ENCODE measurements at regions not wholly inside any gene's neighbourhood (a gene's known extent, or its start where the extent isn't known, plus 50 kb on each side); places are given as distances from the start of the nearest gene placed in this dataset.

DNA sequence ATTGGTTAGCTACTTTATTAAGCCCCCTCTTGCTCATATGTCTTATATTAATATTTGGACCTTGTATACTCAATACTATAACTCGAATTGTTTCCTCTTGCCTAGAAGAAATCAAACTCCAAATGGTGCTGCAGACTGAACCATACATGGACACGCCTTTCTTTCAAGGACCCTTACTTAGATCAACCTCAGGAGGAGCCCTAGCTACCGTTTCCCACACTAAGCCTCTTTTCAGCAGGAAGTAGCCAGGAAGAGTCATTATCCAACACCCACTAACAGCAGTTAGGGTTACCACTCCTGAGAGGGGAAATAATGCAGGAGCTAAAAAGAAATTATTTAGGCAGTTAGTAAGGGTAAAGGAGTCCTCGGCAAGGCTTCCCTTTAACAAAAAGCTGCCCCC, 243.8 kb upstream of the PUM3 start (continued):
- TF ChIP-seq, protein P1, sequence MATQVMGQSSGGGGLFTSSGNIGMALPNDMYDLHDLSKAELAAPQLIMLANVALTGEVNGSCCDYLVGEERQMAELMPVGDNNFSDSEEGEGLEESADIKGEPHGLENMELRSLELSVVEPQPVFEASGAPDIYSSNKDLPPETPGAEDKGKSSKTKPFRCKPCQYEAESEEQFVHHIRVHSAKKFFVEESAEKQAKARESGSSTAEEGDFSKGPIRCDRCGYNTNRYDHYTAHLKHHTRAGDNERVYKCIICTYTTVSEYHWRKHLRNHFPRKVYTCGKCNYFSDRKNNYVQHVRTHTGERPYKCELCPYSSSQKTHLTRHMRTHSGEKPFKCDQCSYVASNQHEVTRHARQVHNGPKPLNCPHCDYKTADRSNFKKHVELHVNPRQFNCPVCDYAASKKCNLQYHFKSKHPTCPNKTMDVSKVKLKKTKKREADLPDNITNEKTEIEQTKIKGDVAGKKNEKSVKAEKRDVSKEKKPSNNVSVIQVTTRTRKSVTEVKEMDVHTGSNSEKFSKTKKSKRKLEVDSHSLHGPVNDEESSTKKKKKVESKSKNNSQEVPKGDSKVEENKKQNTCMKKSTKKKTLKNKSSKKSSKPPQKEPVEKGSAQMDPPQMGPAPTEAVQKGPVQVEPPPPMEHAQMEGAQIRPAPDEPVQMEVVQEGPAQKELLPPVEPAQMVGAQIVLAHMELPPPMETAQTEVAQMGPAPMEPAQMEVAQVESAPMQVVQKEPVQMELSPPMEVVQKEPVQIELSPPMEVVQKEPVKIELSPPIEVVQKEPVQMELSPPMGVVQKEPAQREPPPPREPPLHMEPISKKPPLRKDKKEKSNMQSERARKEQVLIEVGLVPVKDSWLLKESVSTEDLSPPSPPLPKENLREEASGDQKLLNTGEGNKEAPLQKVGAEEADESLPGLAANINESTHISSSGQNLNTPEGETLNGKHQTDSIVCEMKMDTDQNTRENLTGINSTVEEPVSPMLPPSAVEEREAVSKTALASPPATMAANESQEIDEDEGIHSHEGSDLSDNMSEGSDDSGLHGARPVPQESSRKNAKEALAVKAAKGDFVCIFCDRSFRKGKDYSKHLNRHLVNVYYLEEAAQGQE (IDR thresholded peaks at IDR 0.05; ENCODE audit: low read depth), result no peak
- no peak for TF ChIP-seq ZFX (IDR thresholded peaks at IDR 0.05)
- TF ChIP-seq ELF1 (IDR thresholded peaks at IDR 0.05; ENCODE audit: borderline replicate concordance, low read depth), result no peak
- TF ChIP-seq MAX (IDR thresholded peaks at IDR 0.05), result no peak
- no peak for TF ChIP-seq POLR2AphosphoS5 (IDR thresholded peaks at IDR 0.05; ENCODE audit: low read depth, low read length)
- TF ChIP-seq SRF (IDR thresholded peaks at IDR 0.05; ENCODE audit: low read depth), result no peak
- TF ChIP-seq FOSL1 (IDR thresholded peaks at IDR 0.05; ENCODE audit: low read depth), result no peak
- TF ChIP-seq CBX3 (IDR thresholded peaks at IDR 0.05; ENCODE audit: low read depth), result no peak

- POLR2A ChIA-PET, result no interaction called here
- Histone ChIP-seq H3K27ac (ENCODE audit: low read depth, low read length) (no peak overlapping the region), H3K9me3 (ENCODE audit: control insufficient read depth in 1 of 2, insufficient read depth in 1 of 2, low read depth in 1 of 2, low read length in 2 of 2) (no peaks in the 10 kb centered on the region), H3K27me3 (ENCODE audit: insufficient read depth, low read length) (0 out of 2 replicates have a peak, but pooled peaks cover 3% of the 10 kb centered on the region), H3K9ac (ENCODE audit: low read length) (no peak overlapping the region), H3K4me1 (ENCODE audit: control insufficient read depth in 1 of 2, insufficient read depth in 2 of 2, low read length in 2 of 2) (no peaks in the 10 kb centered on the region), H3K4me3 (replicated peaks in 1 of 2; ENCODE audit: low read depth in 1 of 2, low read length in 2 of 2) (no peak overlapping the region), H3K36me3 (ENCODE audit: control insufficient read depth in 1 of 2, insufficient read depth in 2 of 2, low read length in 2 of 2) (no peaks in the 10 kb centered on the region), H3K9me2 (ENCODE audit: insufficient read depth) (no peaks in the 10 kb centered on the region), H3K79me2 (ENCODE audit: insufficient read depth, low read length) (no peaks in the 10 kb centered on the region), H2AFZ (ENCODE audit: low read depth, low read length, poor library complexity, severe bottlenecking) (no peak overlapping the region), H3K4me2 (ENCODE audit: low read length) (no peak overlapping the region), H4K20me1 (ENCODE audit: insufficient read depth) (no peaks in the 10 kb centered on the region)
- no TSS peak for BruUV-seq (replicated peaks)
- intact Hi-C loops (cut with micrococcal nuclease), result no loop called here
- CTCF ChIA-PET, result no interaction called here
- ATAC-seq, result no peak
- no peak for DNase-seq (ENCODE audit: low read depth, low spot score)
- RAD21 ChIA-PET (ENCODE audit: low non-redundant PET in 1 of 2, low total read pairs in 2 of 2, uncharacterized antibody in 2 of 2, unreplicated experiment in 2 of 2), result no interaction called here
- TF ChIP-seq CEBPB (IDR thresholded peaks at IDR 0.05; ENCODE audit: low read depth) (no peak), EZH2 (IDR thresholded peaks at IDR 0.05) (no peak), MAX (IDR thresholded peaks at IDR 0.05) (no peak), POLR2A (IDR thresholded peaks at IDR 0.05; ENCODE audit: borderline replicate concordance, extremely low read depth, insufficient read depth, insufficient read length) (no peak), EZH2phosphoT487 (IDR thresholded peaks at IDR 0.05; ENCODE audit: borderline replicate concordance) (no peak), SP1 (IDR thresholded peaks at IDR 0.05; ENCODE audit: low read depth) (no peak), RAD21 (IDR thresholded peaks at IDR 0.05; ENCODE audit: low read depth) (no peak)
- TF ChIP-seq, protein P2, sequence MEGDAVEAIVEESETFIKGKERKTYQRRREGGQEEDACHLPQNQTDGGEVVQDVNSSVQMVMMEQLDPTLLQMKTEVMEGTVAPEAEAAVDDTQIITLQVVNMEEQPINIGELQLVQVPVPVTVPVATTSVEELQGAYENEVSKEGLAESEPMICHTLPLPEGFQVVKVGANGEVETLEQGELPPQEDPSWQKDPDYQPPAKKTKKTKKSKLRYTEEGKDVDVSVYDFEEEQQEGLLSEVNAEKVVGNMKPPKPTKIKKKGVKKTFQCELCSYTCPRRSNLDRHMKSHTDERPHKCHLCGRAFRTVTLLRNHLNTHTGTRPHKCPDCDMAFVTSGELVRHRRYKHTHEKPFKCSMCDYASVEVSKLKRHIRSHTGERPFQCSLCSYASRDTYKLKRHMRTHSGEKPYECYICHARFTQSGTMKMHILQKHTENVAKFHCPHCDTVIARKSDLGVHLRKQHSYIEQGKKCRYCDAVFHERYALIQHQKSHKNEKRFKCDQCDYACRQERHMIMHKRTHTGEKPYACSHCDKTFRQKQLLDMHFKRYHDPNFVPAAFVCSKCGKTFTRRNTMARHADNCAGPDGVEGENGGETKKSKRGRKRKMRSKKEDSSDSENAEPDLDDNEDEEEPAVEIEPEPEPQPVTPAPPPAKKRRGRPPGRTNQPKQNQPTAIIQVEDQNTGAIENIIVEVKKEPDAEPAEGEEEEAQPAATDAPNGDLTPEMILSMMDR (IDR thresholded peaks at IDR 0.05 in 2 of 3, conservative IDR thresholded peaks at IDR 0.05 in 1 of 3; ENCODE audit: borderline replicate concordance in 1 of 3, insufficient read depth in 1 of 3, low read depth in 2 of 3, low read length in 2 of 3), result no peak
- TF ChIP-seq, protein P1 (IDR thresholded peaks at IDR 0.05; ENCODE audit: low read depth), result no peak
These were observed 237.1 kb upstream of the PUM3 start for GRCh38 chr9:3080951-3081350.

Data from HCT116 (cell line).